Smooth muscle cell (in vitro differentiated cells): ENCODE measurements at regions not wholly inside any gene's neighbourhood (a gene's known extent, or its start where the extent isn't known, plus 50 kb on each side); places are given as distances from the start of the nearest gene placed in this dataset.
"Not testable (repeated sequence)": the region's sequence is repeated elsewhere in the genome, so short reads cannot be mapped to it uniquely, and the experiment has no call there.

ENCODE experiments used
- DNase-seq: peaks from one replicate; lab custom pipeline; 2025; ENCODE audit not compliant: unreplicated experiment; lab: John Stamatoyannopoulos, UW
- H2AFZ ChIP-seq: fragments of 200-600 bp; sonication (generic); 2 replicates; pipeline ENCODE4 v1.6.0; 2016; ENCODE audit warnings: antibody characterized with exemption, low read depth, mild to moderate bottlenecking
- H3F3A ChIP-seq: fragments of 200-600 bp; sonication (generic); 2 replicates; pipeline ENCODE4 v1.6.0; 2017; ENCODE audit warnings: antibody characterized with exemption, low read depth
- H3K27ac ChIP-seq: fragments of 200-600 bp; sonication (generic); 2 replicates; pipeline ENCODE4 v1.5.1; 2016; ENCODE audit warnings: low read depth, mild to moderate bottlenecking
- H3K27me3 ChIP-seq: fragments of 200-600 bp; sonication (generic); 2 replicates; pipeline ENCODE4 v1.6.1; 2016; ENCODE audit warnings: low read depth, mild to moderate bottlenecking
- H3K36me3 ChIP-seq: fragments of 200-600 bp; sonication (generic); 2 replicates; pipeline ENCODE4 v1.5.1; 2016; ENCODE audit warnings: low read depth
- H3K4me1 ChIP-seq: fragments of 200-600 bp; sonication (generic); 2 replicates; pipeline ENCODE4 v1.5.1; 2016; ENCODE audit warnings: low read depth
- H3K4me2 ChIP-seq: fragments of 200-600 bp; sonication (generic); 2 replicates; pipeline ENCODE4 v1.6.0; 2016; ENCODE audit warnings: mild to moderate bottlenecking
- H3K4me3 ChIP-seq: fragments of 200-600 bp; sonication (generic); 2 replicates; pipeline ENCODE4 v1.5.1; 2016; ENCODE audit warnings: mild to moderate bottlenecking
- H3K79me2 ChIP-seq: fragments of 200-600 bp; sonication (generic); 2 replicates; pipeline ENCODE4 v1.6.0; 2016; ENCODE audit warnings: low read depth, mild to moderate bottlenecking
- H3K9ac ChIP-seq: fragments of 200-600 bp; sonication (generic); 2 replicates; pipeline ENCODE4 v1.6.0; 2016; ENCODE audit warnings: low read depth
- H3K9me3 ChIP-seq: fragments of 200-600 bp; sonication (generic); replicated peaks from 2 replicates; pipeline ENCODE4 v1.5.1; 2016; ENCODE audit warnings: low read depth
- H4K20me1 ChIP-seq: fragments of 200-600 bp; sonication (generic); 2 replicates; pipeline ENCODE4 v1.6.0; 2016; ENCODE audit warnings: low read depth
- CTCF ChIP-seq: fragments of 200-600 bp; sonication (generic); IDR thresholded peaks from 2 replicates; pipeline ENCODE4 v1.5.1; 2017; ENCODE audit warnings: borderline replicate concordance, mild to moderate bottlenecking, antibody characterized with exemption; ENCODE audit not compliant: insufficient read depth, poor library complexity, severe bottlenecking
- WGBS: methylation state at CpG from one replicate; pipeline ENCODE4 v1.1.7; 2016; ENCODE audit warnings: low lambda C conversion rate; 5-methylcytosine and 5-hydroxymethylcytosine counted together

GRCh38 chr1:65615859-65616258 lies 176.8 kb upstream of the PDE4B start:
- no peak for DNase-seq
- H3K9ac ChIP-seq, result no peak overlapping the region
- no peak overlapping the region for H3K4me2 ChIP-seq
- no peaks in the 10 kb centered on the region for H3K36me3 ChIP-seq
- TF ChIP-seq CTCF, result no peak
- H4K20me1 ChIP-seq, result no peaks in the 10 kb centered on the region
- no peaks in the 10 kb centered on the region for H3K79me2 ChIP-seq
- H3F3A ChIP-seq, result no peaks in the 10 kb centered on the region
- no peaks in the 10 kb centered on the region for H3K4me1 ChIP-seq
- no peaks in the 10 kb centered on the region for H3K27me3 ChIP-seq
- H2AFZ ChIP-seq, result no peak overlapping the region
- H3K9me3 ChIP-seq, result no peaks in the 10 kb centered on the region
- 72% methylated on average over 2 of the region's 2 CpGs for WGBS
- no peak overlapping the region for H3K27ac ChIP-seq
- no peak overlapping the region for H3K4me3 ChIP-seq

- H3K4me3 ChIP-seq, H3F3A ChIP-seq, H3K36me3 ChIP-seq, H3K27ac ChIP-seq, DNase-seq, H3K79me2 ChIP-seq, H2AFZ ChIP-seq, H3K9ac ChIP-seq, H4K20me1 ChIP-seq, H3K27me3 ChIP-seq, H3K9me3 ChIP-seq, H3K4me1 ChIP-seq: not testable (repeated sequence)
- WGBS, result 0% methylated on average over 1 of the region's 1 CpG
- peak overlapping the region; percentile 42 for H3K4me2 ChIP-seq
These were observed 171.0 kb upstream of the PDE4B start for GRCh38 chr1:65621721-65622120.

GRCh38 chr1:65623895-65624294 lies 168.8 kb upstream of the PDE4B start:
- TF ChIP-seq CTCF, result peak; percentile 2
- no peak for DNase-seq
- no peaks in the 10 kb centered on the region for H3K79me2 ChIP-seq
- no peak overlapping the region for H3K4me3 ChIP-seq
- no peaks in the 10 kb centered on the region for H3K4me1 ChIP-seq
- no peak overlapping the region for H3K9ac ChIP-seq
- no peaks in the 10 kb centered on the region for H3K27me3 ChIP-seq
- no peaks in the 10 kb centered on the region for H3F3A ChIP-seq
- H3K27ac ChIP-seq, result no peak overlapping the region
- 92% methylated on average over 1 of the region's 1 CpG for WGBS
- no peaks in the 10 kb centered on the region for H4K20me1 ChIP-seq
- H3K36me3 ChIP-seq, result no peaks in the 10 kb centered on the region
- no peak overlapping the region for H2AFZ ChIP-seq
- no peaks in the 10 kb centered on the region for H3K9me3 ChIP-seq
- no peak overlapping the region for H3K4me2 ChIP-seq

- WGBS, result 96% methylated on average over 2 of the region's 2 CpGs
- Histone ChIP-seq H3K4me1 (peaks cover 5% of the 10 kb centered on the region), H3K4me3 (no peak overlapping the region), H2AFZ (no peak overlapping the region), H3K27ac (no peak overlapping the region), H3K79me2 (no peaks in the 10 kb centered on the region), H3K36me3 (no peaks in the 10 kb centered on the region), H3K27me3 (no peaks in the 10 kb centered on the region), H3K9me3 (no peaks in the 10 kb centered on the region), H3F3A (no peaks in the 10 kb centered on the region), H3K4me2 (no peak overlapping the region), H4K20me1 (no peaks in the 10 kb centered on the region), H3K9ac (no peak overlapping the region)
- DNase-seq, result no peak
- TF ChIP-seq CTCF, result no peak
These were observed 167.2 kb upstream of the PDE4B start for GRCh38 chr1:65625528-65625927.
